H1 (cell line): ENCODE measurements at regions not wholly inside any gene's neighbourhood (a gene's known extent, or its start where the extent isn't known, plus 50 kb on each side); places are given as distances from the start of the nearest gene placed in this dataset.

Experiments
- CREB1 ChIP-seq: IDR thresholded peaks from 2 replicates; pipeline ENCODE4 v1.6.1; 2012; ENCODE audit warnings: inconsistent platforms
- NRF1 ChIP-seq: IDR thresholded peaks from 2 replicates; pipeline ENCODE4 v1.6.1; 2011; ENCODE audit warnings: mild to moderate bottlenecking, low read depth, low read length, improper control_type of control experiment
- PHF8 ChIP-seq: fragments of 200-600 bp; sonication (generic); conservative IDR thresholded peaks from 2 replicates; pipeline ENCODE4 v1.7.1; 2012; ENCODE audit warnings: low read depth, mild to moderate bottlenecking, inconsistent platforms, low read length, moderate library complexity
- RAD21 ChIP-seq, 2 experiments: IDR thresholded peaks in 1 of 2; conservative IDR thresholded peaks in 1 of 2; 2 replicates each; pipeline ENCODE4 v1.6.1; 2011; ENCODE audit warnings: low read depth in 2 of 2, low read length in 2 of 2, improper control_type of control experiment in 1 of 2, inconsistent platforms in 1 of 2, mild to moderate bottlenecking in 1 of 2, moderate library complexity in 1 of 2
- TF ChIP-seq, protein P1 (sequence below): fragments of 300-600 bp; sonication (generic); IDR thresholded peaks from 2 replicates; pipeline ENCODE4 v1.7.1; 2012; ENCODE audit warnings: low read length, moderate library complexity, mild to moderate bottlenecking, inconsistent platforms; ENCODE audit not compliant: insufficient replicate concordance
- TF ChIP-seq, protein P2 (sequence below), 3 experiments: IDR thresholded peaks; 1 replicate in 2 of 3; 2 replicates in 1 of 3; pipeline versions ENCODE4 v1.5.1 to v1.6.1; 2011; ENCODE audit warnings: low read length in 3 of 3, mild to moderate bottlenecking in 3 of 3, inconsistent platforms in 2 of 3, low read depth in 1 of 3, moderate library complexity in 1 of 3; ENCODE audit not compliant: insufficient read depth in 1 of 3; ENCODE audit errors: control extremely low read depth in 1 of 3
- TF ChIP-seq, protein P3 (sequence below): IDR thresholded peaks from 2 replicates; pipeline ENCODE4 v1.6.1; 2012; ENCODE audit warnings: inconsistent platforms

DNA sequence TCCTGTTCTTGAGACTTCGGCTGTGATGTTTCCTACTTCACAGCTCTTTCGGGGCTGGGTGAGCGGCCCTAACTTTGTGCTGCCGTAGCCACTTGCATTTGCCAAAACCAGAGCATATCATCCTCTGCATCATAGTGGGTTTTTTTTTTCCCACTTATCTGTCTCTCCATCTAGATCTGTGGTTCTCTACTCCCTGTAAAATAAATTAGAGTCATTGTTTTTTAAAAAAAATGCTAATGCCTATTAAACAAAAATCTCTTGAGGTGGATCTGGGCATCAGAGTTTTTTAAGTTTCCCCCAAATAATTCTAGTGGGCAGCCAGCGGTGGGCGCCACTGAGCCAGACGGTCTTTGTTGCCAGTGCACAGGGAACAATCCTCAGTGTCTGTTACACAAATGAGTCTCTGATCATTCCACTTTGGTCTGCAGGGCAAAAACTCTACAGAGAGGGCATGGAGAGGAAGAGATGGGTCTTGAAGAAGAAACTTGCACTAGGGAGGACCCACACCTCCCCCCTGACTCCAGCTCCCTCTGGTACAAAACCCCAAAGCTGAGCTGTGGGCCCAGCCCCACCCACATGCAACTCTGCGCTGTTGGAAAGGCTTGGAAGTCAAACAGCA is 62.4 kb upstream of the BCL2L14 start (continued):
- TF ChIP-seq, protein P1, sequence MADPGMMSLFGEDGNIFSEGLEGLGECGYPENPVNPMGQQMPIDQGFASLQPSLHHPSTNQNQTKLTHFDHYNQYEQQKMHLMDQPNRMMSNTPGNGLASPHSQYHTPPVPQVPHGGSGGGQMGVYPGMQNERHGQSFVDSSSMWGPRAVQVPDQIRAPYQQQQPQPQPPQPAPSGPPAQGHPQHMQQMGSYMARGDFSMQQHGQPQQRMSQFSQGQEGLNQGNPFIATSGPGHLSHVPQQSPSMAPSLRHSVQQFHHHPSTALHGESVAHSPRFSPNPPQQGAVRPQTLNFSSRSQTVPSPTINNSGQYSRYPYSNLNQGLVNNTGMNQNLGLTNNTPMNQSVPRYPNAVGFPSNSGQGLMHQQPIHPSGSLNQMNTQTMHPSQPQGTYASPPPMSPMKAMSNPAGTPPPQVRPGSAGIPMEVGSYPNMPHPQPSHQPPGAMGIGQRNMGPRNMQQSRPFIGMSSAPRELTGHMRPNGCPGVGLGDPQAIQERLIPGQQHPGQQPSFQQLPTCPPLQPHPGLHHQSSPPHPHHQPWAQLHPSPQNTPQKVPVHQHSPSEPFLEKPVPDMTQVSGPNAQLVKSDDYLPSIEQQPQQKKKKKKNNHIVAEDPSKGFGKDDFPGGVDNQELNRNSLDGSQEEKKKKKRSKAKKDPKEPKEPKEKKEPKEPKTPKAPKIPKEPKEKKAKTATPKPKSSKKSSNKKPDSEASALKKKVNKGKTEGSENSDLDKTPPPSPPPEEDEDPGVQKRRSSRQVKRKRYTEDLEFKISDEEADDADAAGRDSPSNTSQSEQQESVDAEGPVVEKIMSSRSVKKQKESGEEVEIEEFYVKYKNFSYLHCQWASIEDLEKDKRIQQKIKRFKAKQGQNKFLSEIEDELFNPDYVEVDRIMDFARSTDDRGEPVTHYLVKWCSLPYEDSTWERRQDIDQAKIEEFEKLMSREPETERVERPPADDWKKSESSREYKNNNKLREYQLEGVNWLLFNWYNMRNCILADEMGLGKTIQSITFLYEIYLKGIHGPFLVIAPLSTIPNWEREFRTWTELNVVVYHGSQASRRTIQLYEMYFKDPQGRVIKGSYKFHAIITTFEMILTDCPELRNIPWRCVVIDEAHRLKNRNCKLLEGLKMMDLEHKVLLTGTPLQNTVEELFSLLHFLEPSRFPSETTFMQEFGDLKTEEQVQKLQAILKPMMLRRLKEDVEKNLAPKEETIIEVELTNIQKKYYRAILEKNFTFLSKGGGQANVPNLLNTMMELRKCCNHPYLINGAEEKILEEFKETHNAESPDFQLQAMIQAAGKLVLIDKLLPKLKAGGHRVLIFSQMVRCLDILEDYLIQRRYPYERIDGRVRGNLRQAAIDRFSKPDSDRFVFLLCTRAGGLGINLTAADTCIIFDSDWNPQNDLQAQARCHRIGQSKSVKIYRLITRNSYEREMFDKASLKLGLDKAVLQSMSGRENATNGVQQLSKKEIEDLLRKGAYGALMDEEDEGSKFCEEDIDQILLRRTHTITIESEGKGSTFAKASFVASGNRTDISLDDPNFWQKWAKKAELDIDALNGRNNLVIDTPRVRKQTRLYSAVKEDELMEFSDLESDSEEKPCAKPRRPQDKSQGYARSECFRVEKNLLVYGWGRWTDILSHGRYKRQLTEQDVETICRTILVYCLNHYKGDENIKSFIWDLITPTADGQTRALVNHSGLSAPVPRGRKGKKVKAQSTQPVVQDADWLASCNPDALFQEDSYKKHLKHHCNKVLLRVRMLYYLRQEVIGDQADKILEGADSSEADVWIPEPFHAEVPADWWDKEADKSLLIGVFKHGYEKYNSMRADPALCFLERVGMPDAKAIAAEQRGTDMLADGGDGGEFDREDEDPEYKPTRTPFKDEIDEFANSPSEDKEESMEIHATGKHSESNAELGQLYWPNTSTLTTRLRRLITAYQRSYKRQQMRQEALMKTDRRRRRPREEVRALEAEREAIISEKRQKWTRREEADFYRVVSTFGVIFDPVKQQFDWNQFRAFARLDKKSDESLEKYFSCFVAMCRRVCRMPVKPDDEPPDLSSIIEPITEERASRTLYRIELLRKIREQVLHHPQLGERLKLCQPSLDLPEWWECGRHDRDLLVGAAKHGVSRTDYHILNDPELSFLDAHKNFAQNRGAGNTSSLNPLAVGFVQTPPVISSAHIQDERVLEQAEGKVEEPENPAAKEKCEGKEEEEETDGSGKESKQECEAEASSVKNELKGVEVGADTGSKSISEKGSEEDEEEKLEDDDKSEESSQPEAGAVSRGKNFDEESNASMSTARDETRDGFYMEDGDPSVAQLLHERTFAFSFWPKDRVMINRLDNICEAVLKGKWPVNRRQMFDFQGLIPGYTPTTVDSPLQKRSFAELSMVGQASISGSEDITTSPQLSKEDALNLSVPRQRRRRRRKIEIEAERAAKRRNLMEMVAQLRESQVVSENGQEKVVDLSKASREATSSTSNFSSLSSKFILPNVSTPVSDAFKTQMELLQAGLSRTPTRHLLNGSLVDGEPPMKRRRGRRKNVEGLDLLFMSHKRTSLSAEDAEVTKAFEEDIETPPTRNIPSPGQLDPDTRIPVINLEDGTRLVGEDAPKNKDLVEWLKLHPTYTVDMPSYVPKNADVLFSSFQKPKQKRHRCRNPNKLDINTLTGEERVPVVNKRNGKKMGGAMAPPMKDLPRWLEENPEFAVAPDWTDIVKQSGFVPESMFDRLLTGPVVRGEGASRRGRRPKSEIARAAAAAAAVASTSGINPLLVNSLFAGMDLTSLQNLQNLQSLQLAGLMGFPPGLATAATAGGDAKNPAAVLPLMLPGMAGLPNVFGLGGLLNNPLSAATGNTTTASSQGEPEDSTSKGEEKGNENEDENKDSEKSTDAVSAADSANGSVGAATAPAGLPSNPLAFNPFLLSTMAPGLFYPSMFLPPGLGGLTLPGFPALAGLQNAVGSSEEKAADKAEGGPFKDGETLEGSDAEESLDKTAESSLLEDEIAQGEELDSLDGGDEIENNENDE, result no peak
- TF ChIP-seq RAD21 (IDR thresholded peaks at IDR 0.05 in 1 of 2, conservative IDR thresholded peaks at IDR 0.05 in 1 of 2; ENCODE audit: low read depth in 2 of 2, low read length in 2 of 2), result peak; percentile 47 to 64
- TF ChIP-seq PHF8, result no peak
- no peak for TF ChIP-seq CREB1
- no peak for TF ChIP-seq NRF1
- TF ChIP-seq, protein P2, sequence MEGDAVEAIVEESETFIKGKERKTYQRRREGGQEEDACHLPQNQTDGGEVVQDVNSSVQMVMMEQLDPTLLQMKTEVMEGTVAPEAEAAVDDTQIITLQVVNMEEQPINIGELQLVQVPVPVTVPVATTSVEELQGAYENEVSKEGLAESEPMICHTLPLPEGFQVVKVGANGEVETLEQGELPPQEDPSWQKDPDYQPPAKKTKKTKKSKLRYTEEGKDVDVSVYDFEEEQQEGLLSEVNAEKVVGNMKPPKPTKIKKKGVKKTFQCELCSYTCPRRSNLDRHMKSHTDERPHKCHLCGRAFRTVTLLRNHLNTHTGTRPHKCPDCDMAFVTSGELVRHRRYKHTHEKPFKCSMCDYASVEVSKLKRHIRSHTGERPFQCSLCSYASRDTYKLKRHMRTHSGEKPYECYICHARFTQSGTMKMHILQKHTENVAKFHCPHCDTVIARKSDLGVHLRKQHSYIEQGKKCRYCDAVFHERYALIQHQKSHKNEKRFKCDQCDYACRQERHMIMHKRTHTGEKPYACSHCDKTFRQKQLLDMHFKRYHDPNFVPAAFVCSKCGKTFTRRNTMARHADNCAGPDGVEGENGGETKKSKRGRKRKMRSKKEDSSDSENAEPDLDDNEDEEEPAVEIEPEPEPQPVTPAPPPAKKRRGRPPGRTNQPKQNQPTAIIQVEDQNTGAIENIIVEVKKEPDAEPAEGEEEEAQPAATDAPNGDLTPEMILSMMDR (IDR thresholded peaks at IDR 0.05; ENCODE audit: control extremely low read depth in 1 of 3, insufficient read depth in 1 of 3, low read depth in 1 of 3, low read length in 3 of 3), result peak; percentile 59 to 77 (median 71)
- TF ChIP-seq, protein P3, sequence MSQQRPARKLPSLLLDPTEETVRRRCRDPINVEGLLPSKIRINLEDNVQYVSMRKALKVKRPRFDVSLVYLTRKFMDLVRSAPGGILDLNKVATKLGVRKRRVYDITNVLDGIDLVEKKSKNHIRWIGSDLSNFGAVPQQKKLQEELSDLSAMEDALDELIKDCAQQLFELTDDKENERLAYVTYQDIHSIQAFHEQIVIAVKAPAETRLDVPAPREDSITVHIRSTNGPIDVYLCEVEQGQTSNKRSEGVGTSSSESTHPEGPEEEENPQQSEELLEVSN, result no peak
